T-cell (primary cell): ENCODE measurements at regions not wholly inside any gene's neighbourhood (a gene's known extent, or its start where the extent isn't known, plus 50 kb on each side); places are given as distances from the start of the nearest gene placed in this dataset.

Experiments
- ATAC-seq, 4 experiments: fragments of 200-7000 bp in 3 of 4; fragments of 150-1000 bp in 1 of 4; cut with Tn5 transposase; replicated peaks in 1 of 4; 1 replicate in 3 of 4; 2 replicates in 1 of 4; pipeline ENCODE4 v1.10.0; 2021; ENCODE audit warnings: moderate library complexity in 3 of 4, mild to moderate bottlenecking in 2 of 4, moderate number of reproducible peaks in 1 of 4
- CTCF ChIA-PET, 2 donors: fragments of 300-600 bp; sonication (Branson Sonifier 250); formaldehyde crosslinking; loops; one replicate each; lab custom pipeline; 2022; ENCODE audit warnings: antibody characterized with exemption in 2 of 2; lab: Charles Lee
- POLR2A ChIA-PET, 2 donors: fragments of 300-600 bp; sonication (Branson Sonifier 250); formaldehyde crosslinking; loops; one replicate each; lab custom pipeline; 2022; ENCODE audit warnings: antibody characterized with exemption in 2 of 2; lab: Charles Lee
- DNase-seq, 35 experiments: peaks; one replicate each; pipeline versions ENCODE4 v3.0.0 to v3.0.0-alpha.2; 2013 to 2023
- H3K27ac ChIP-seq: one replicate; pipeline ENCODE4 v1.5.1; 2013; ENCODE audit warnings: low read length
- H3K27me3 ChIP-seq, 2 experiments: replicated peaks in 1 of 2; 1 replicate in 1 of 2; 2 replicates in 1 of 2; pipeline versions ENCODE4 v1.6.1 to v1.7.0; 2013; ENCODE audit warnings: low read length in 1 of 2, mixed read lengths in 1 of 2; ENCODE audit not compliant: control insufficient read depth in 2 of 2, insufficient read depth in 2 of 2; ENCODE audit errors: extremely low read depth in 1 of 2
- H3K36me3 ChIP-seq, 2 donors: 1 replicate in 1 of 2; 2 replicates in 1 of 2; pipeline versions ENCODE4 v1.6.1 to v1.7.0; 2013; ENCODE audit warnings: low read length in 1 of 2; ENCODE audit not compliant: control insufficient read depth in 2 of 2, insufficient read depth in 1 of 2; ENCODE audit errors: extremely low read depth in 1 of 2
- H3K4me1 ChIP-seq, 2 experiments: 1 replicate in 1 of 2; 2 replicates in 1 of 2; pipeline versions ENCODE4 v1.6.1 to v1.7.0; 2013; ENCODE audit warnings: low read length in 2 of 2, mixed read lengths in 1 of 2; ENCODE audit not compliant: insufficient read depth in 2 of 2, control insufficient read depth in 1 of 2; ENCODE audit errors: extremely low read depth in 1 of 2
- H3K4me3 ChIP-seq, 2 donors: 1 replicate in 1 of 2; 2 replicates in 1 of 2; pipeline versions ENCODE4 v1.5.1 to v1.7.0; 2013; ENCODE audit warnings: mild to moderate bottlenecking in 2 of 2, low read length in 1 of 2, moderate library complexity in 1 of 2; ENCODE audit not compliant: control insufficient read depth in 1 of 2; ENCODE audit errors: extremely low read depth in 1 of 2
- H3K9me3 ChIP-seq: 2 replicates; pipeline ENCODE4 v1.7.0; 2013
- H3K27ac Mint-ChIP-seq, 2 donors: one replicate each; pipeline ENCODE4 v1.8.0; 2020 to 2021; ENCODE audit warnings: mild to moderate bottlenecking in 2 of 2, mixed read lengths in 2 of 2
- H3K27me3 Mint-ChIP-seq, 2 donors: one replicate each; pipeline ENCODE4 v1.8.0; 2021 to 2022; ENCODE audit warnings: mixed read lengths in 2 of 2
- H3K36me3 Mint-ChIP-seq: one replicate; pipeline ENCODE4 v1.8.0; 2021; ENCODE audit warnings: mixed read lengths
- H3K4me1 Mint-ChIP-seq, 3 donors: one replicate each; pipeline ENCODE4 v1.8.0; 2020 to 2022; ENCODE audit warnings: mixed read lengths in 3 of 3, mild to moderate bottlenecking in 1 of 3
- H3K4me3 Mint-ChIP-seq, 3 donors: one replicate each; pipeline ENCODE4 v1.8.0; 2020 to 2022; ENCODE audit warnings: mild to moderate bottlenecking in 3 of 3, mixed read lengths in 3 of 3, moderate library complexity in 3 of 3
- H3K9me3 Mint-ChIP-seq, 3 donors: one replicate each; pipeline ENCODE4 v1.8.0; 2020 to 2022; ENCODE audit warnings: mixed read lengths in 3 of 3
- WGBS: methylation state at CpG from one replicate; pipeline ENCODE4 v1.1.5; 2013; ENCODE audit warnings: missing lambda C conversion rate; ENCODE audit not compliant: insufficient coverage; 5-methylcytosine and 5-hydroxymethylcytosine counted together

DNA sequence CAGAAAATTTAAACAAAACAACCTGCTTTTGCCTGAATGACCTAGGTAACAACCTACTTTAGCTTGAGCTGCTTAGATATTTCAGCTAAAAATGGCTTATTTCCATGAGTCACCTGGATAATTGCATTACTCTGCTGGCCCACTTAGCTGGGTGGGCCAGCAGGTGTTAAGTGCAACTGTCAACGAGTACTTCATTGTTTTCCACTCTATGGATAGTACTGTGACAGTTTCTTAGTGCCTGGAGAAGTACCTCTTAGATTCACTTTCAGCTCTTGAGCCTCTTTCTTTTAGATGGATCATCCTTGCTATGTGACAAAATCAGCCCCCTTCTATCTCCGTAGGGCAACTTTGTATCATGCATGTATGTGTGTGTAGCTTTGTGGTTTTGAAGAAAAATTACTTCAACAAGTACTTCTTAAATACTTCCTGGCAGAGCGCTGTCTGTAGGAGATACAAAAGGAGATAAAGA is 368.2 kb upstream of the ATP2B1 start:
- Histone ChIP-seq H3K4me3 (no peak overlapping the region), H3K9me3 (no peaks in the 10 kb centered on the region), H3K27ac (peak overlapping the region; percentile 16), H3K27me3 (no peaks in the 10 kb centered on the region), H3K4me1 (peaks cover 16 to 34% of the 10 kb centered on the region in 2 experiments), H3K36me3 (no peaks in the 10 kb centered on the region)
- Mint-ChIP-seq H3K27ac (peak overlapping the region; percentile 75 to 88), H3K4me3 (peak overlapping the region in 2 of 3 donors; percentile 26 to 43), H3K9me3 (no peaks in the 10 kb centered on the region), H3K36me3 (no peaks in the 10 kb centered on the region), H3K27me3 (peaks cover 0 to 3% of the 10 kb centered on the region in 2 donors), H3K4me1 (peaks cover 32 to 41% (median 34%) of the 10 kb centered on the region in 3 donors)
- peak; percentile 52 to 78 (median 70) for ATAC-seq
- ChIA-PET POLR2A (interaction anchor here in 1 of 2 donors (0.7 kb wide), 1 partner anchor 16 kb away, joined by 3 read pairs; no protein-coding TSS in a partner anchor), CTCF (interaction anchor here in 1 of 2 donors (0.6 kb wide), 1 partner anchor 266 kb away, joined by 3 read pairs; no protein-coding TSS in a partner anchor)
- DNase-seq, result peak in 2 of 35 experiments; percentile 2 to 17
- no CpG with 5 or more reads among the region's 3 CpGs for WGBS

DNA sequence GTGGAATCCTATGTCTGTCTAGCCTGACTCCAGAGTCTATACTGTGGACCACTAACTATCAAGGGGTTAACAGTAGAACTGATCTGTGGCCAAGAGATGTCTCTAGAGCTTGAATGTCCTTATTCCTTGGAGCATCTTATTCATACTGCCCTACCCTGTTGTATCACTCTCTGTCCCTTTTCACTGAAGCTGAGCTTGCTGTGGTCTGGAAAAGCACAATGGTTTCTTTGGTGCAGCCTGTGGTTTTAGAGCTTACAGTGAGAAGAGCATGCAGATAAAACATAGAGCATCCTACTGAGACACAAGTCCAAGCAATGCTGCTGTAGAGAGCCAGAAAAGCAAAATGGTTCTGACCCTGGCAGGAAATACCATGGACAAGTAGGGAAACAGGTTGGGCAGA is 367.0 kb upstream of the ATP2B1 start:
- peaks cover 16 to 34% of the 10 kb centered on the region in 2 experiments for H3K4me1 ChIP-seq
- H3K9me3 ChIP-seq, result no peaks in the 10 kb centered on the region
- no peaks in the 10 kb centered on the region for H3K27me3 ChIP-seq
- DNase-seq, result peak in 1 of 35 experiments; percentile 12
- H3K36me3 ChIP-seq, result no peaks in the 10 kb centered on the region
- Mint-ChIP-seq H3K36me3 (no peaks in the 10 kb centered on the region), H3K27me3 (peaks cover 5 to 8% of the 10 kb centered on the region in 2 donors), H3K27ac (peak overlapping the region in 1 of 2 donors; percentile 53), H3K9me3 (peaks cover 0 to under 1% (median 0%) of the 10 kb centered on the region in 3 donors), H3K4me1 (peaks cover 32 to 41% (median 34%) of the 10 kb centered on the region in 3 donors), H3K4me3 (no peak overlapping the region)
- ChIA-PET CTCF (no interaction called here), POLR2A (no interaction called here)
- H3K27ac ChIP-seq, result no peak overlapping the region
- peak in 2 of 4 experiments; percentile 38 to 52 for ATAC-seq
- H3K4me3 ChIP-seq, result no peak overlapping the region

DNA sequence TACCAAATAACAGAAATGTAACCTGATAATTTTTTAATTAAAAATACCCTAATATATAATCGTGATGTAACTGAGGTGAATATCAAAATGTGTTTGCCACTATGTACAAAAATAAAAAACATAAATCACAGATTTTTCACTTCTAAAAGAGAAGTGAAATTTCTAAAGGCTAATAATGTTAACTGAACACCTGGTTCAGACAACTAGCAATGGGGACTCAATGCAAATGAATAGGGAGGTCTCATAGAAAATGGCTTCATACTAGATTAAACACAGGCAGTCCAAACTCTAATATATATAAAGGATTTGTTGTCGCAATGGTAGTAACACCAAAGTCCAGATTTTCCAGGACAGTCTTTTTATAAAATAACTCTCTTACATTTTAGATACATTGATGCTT is 365.4 kb upstream of the ATP2B1 start:
- peaks cover 3% of the 10 kb centered on the region for H3K36me3 Mint-ChIP-seq
- no peaks in the 10 kb centered on the region for H3K27me3 ChIP-seq
- peaks cover 8 to 11% of the 10 kb centered on the region in 2 donors for H3K27me3 Mint-ChIP-seq
- H3K4me3 ChIP-seq, result no peak overlapping the region
- DNase-seq (no peak), ATAC-seq (no peak)
- no peaks in the 10 kb centered on the region for H3K36me3 ChIP-seq
- POLR2A ChIA-PET, result no interaction called here
- no peak overlapping the region for H3K4me3 Mint-ChIP-seq
- H3K4me1 Mint-ChIP-seq, result peaks cover 31 to 37% (median 34%) of the 10 kb centered on the region in 3 donors
- H3K27ac ChIP-seq, result no peak overlapping the region
- CTCF ChIA-PET, result no interaction called here
- H3K9me3 Mint-ChIP-seq, result peaks cover 0 to 3% (median 0%) of the 10 kb centered on the region in 3 donors
- H3K27ac Mint-ChIP-seq, result no peak overlapping the region
- peaks cover 16 to 32% of the 10 kb centered on the region in 2 experiments for H3K4me1 ChIP-seq
- no peaks in the 10 kb centered on the region for H3K9me3 ChIP-seq
- WGBS, result no CpG with 5 or more reads among the region's 2 CpGs

DNA sequence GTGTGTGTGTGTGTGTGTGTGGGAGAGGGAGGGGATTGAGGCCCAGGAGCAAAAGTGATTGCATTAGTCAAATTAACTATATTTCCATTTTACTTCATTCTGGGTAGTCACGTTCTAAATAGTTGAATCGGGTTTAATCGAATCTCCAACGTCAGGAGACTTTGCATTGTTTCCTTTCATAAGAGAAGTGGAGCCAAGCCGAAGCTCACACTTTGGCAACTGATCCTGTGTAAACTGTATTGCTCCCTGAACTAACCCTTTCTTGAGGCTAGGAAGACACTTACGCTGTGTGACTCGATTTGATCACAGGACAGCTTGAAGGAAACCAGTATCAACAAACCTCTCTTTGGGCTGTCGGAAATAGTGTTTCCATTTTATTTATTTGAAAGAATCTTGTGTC is 363.4 kb upstream of the ATP2B1 start:
- H3K4me1 Mint-ChIP-seq, result peaks cover 18 to 20% (median 19%) of the 10 kb centered on the region in 3 donors
- CTCF ChIA-PET, result no interaction called here
- no peaks in the 10 kb centered on the region for H3K9me3 ChIP-seq
- POLR2A ChIA-PET, result no interaction called here
- WGBS, result 95% methylated on average over 6 of the region's 8 CpGs
- no peak overlapping the region for H3K27ac Mint-ChIP-seq
- H3K27ac ChIP-seq, result no peak overlapping the region
- peaks cover 12 to 17% of the 10 kb centered on the region in 2 experiments for H3K4me1 ChIP-seq
- no peaks in the 10 kb centered on the region for H3K27me3 ChIP-seq
- peaks cover 0 to 3% (median 0%) of the 10 kb centered on the region in 3 donors for H3K9me3 Mint-ChIP-seq
- H3K36me3 Mint-ChIP-seq, result peaks cover 3% of the 10 kb centered on the region
- DNase-seq (no peak), ATAC-seq (no peak)
- H3K27me3 Mint-ChIP-seq, result peaks cover 8 to 11% of the 10 kb centered on the region in 2 donors
- H3K36me3 ChIP-seq, result no peaks in the 10 kb centered on the region
- no peak overlapping the region for H3K4me3 Mint-ChIP-seq
- H3K4me3 ChIP-seq, result no peak overlapping the region

DNA sequence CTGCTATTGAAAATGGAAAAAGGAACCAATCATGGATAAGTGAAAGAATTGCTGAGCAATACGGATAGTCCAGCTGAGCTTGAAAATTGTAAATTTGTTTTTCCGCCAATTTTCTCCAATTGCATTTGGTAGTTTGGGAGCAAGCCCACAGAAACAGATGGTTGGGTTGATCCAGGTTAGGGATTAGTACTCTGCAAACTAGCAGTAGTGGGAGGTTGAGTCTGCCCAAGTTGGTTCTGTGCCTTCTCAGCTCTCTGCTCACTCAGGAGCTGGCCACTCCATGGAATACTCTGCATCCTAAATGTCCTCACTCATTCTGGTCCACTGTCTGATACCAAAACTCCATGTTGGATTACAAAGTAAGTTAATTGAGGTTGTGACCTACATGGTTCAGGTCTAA is 361.1 kb upstream of the ATP2B1 start:
- ChIA-PET CTCF (no interaction called here), POLR2A (no interaction called here)
- peaks cover 5 to 11% of the 10 kb centered on the region in 2 donors for H3K27me3 Mint-ChIP-seq
- no peak overlapping the region for H3K4me3 Mint-ChIP-seq
- no peaks in the 10 kb centered on the region for H3K36me3 ChIP-seq
- peaks cover 0 to 3% (median 0%) of the 10 kb centered on the region in 3 donors for H3K9me3 Mint-ChIP-seq
- ATAC-seq, result no peak
- no CpG with 5 or more reads among the region's 2 CpGs for WGBS
- no peaks in the 10 kb centered on the region for H3K27me3 ChIP-seq
- H3K4me1 Mint-ChIP-seq, result no peaks in the 10 kb centered on the region
- H3K9me3 ChIP-seq, result no peaks in the 10 kb centered on the region
- H3K27ac ChIP-seq, result no peak overlapping the region
- no peak overlapping the region for H3K4me3 ChIP-seq
- no peaks in the 10 kb centered on the region for H3K4me1 ChIP-seq
- H3K27ac Mint-ChIP-seq, result no peak overlapping the region
- no peak for DNase-seq
- peaks cover 3% of the 10 kb centered on the region for H3K36me3 Mint-ChIP-seq

DNA sequence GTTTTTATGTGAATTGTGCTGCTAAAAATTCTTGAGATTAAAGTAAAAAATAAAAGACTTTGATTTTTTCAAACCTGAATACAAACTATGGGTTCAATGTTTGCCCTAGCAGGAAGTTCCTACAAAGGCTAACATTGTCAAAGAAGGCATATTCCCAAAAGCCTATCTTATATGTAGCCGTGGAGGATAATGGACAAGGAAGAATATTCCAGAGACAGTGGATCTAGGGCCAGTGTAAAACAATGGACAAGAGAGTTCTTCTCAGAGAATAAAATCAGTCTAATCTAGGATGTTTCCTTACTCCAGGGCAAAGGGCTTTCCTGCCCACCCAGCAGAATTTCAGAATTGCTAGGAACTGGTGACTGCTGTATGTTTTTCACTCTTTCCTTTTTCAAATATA is 359.2 kb upstream of the ATP2B1 start:
- no peak overlapping the region for H3K4me3 ChIP-seq
- H3K27me3 ChIP-seq, result no peaks in the 10 kb centered on the region
- Mint-ChIP-seq H3K27me3 (peaks cover 5 to 11% of the 10 kb centered on the region in 2 donors), H3K4me3 (no peak overlapping the region), H3K4me1 (no peaks in the 10 kb centered on the region), H3K9me3 (peaks cover 0 to 3% (median 0%) of the 10 kb centered on the region in 3 donors), H3K27ac (no peak overlapping the region), H3K36me3 (peaks cover 3% of the 10 kb centered on the region)
- ATAC-seq (no peak), DNase-seq (no peak)
- H3K9me3 ChIP-seq, result no peaks in the 10 kb centered on the region
- no peaks in the 10 kb centered on the region for H3K4me1 ChIP-seq
- ChIA-PET CTCF (no interaction called here), POLR2A (no interaction called here)
- no CpG with 5 or more reads among the region's 1 CpG for WGBS
- H3K36me3 ChIP-seq, result no peaks in the 10 kb centered on the region
- H3K27ac ChIP-seq, result no peak overlapping the region
